HEK293 (cell line): ENCODE measurements at regions not wholly inside any gene's neighbourhood (a gene's known extent, or its start where the extent isn't known, plus 50 kb on each side); places are given as distances from the start of the nearest gene placed in this dataset.

Experiments
- CTCF ChIA-PET: fragments of 350-600 bp; formaldehyde crosslinking; extraction: SDS; loops from one replicate; lab custom pipeline; 2021; ENCODE audit warnings: antibody characterized with exemption; lab: Yijun Ruan, JAX
- POLR2A ChIA-PET: fragments of 300-600 bp; formaldehyde crosslinking; extraction: SDS; loops from one replicate; lab custom pipeline; 2020; ENCODE audit warnings: antibody characterized with exemption, inconsistent platforms; lab: Yijun Ruan, JAX
- H3K27ac ChIP-seq: fragments of 200-500 bp; sonication (Bioruptor generic); 2 replicates; pipeline ENCODE4 v1.5.1; 2014; ENCODE audit warnings: low read depth, low read length, control low read depth, inconsistent platforms; ENCODE audit errors: extremely low read depth
- H3K36me3 ChIP-seq, 2 experiments: fragments of 200-500 bp in 1 of 2; sonication (Bioruptor generic) in 1 of 2; 1 replicate in 1 of 2; 2 replicates in 1 of 2; pipeline ENCODE4 v1.5.1; 2014 to 2017; ENCODE audit warnings: inconsistent platforms in 2 of 2, low read length in 2 of 2; ENCODE audit not compliant: control insufficient read depth in 2 of 2, insufficient read depth in 1 of 2
- H3K4me1 ChIP-seq: fragments of 200-500 bp; sonication (Bioruptor generic); 2 replicates; pipeline ENCODE4 v1.5.1; 2014; ENCODE audit warnings: mild to moderate bottlenecking, low read length, inconsistent platforms; ENCODE audit not compliant: control insufficient read depth, insufficient read depth
- H3K4me3 ChIP-seq: 2 replicates; pipeline ENCODE4 v1.5.1; 2011; ENCODE audit warnings: low read depth, mild to moderate bottlenecking, control low read depth, low read length, moderate library complexity
- H3K9me3 ChIP-seq: fragments of 200-500 bp; sonication (Bioruptor generic); 2 replicates; pipeline ENCODE4 v1.5.1; 2014; ENCODE audit warnings: low read depth, low read length, inconsistent platforms; ENCODE audit not compliant: control insufficient read depth, insufficient read depth
- BCL11A ChIP-seq: fragments of 450-650 bp; formaldehyde crosslinking; IDR thresholded peaks from 2 replicates; pipeline ENCODE4 v1.5.1; 2016; ENCODE audit warnings: low read depth, missing biosample characterization, missing genetic modification characterization
- GLI4 ChIP-seq: fragments of 450-650 bp; formaldehyde crosslinking; IDR thresholded peaks from 2 replicates; pipeline ENCODE4 v1.5.1; 2016; ENCODE audit warnings: missing biosample characterization, missing genetic modification characterization
- KLF7 ChIP-seq: fragments of 450-650 bp; formaldehyde crosslinking; IDR thresholded peaks from 2 replicates; pipeline ENCODE4 v1.5.1; 2016; ENCODE audit warnings: missing biosample characterization, missing genetic modification characterization, borderline replicate concordance
- MEIS1 ChIP-seq: sonication (generic); formaldehyde crosslinking; IDR thresholded peaks from 2 replicates; pipeline ENCODE4 v1.8.1; 2022; ENCODE audit warnings: missing genetic modification reagents, mild to moderate bottlenecking, borderline replicate concordance
- MYNN ChIP-seq: fragments of 450-650 bp; formaldehyde crosslinking; IDR thresholded peaks from 2 replicates; pipeline ENCODE4 v1.5.1; 2016; ENCODE audit warnings: missing biosample characterization, missing genetic modification characterization, borderline replicate concordance
- RBAK ChIP-seq: fragments of 450-650 bp; formaldehyde crosslinking; IDR thresholded peaks from 2 replicates; pipeline ENCODE4 v1.5.1; 2016; ENCODE audit warnings: missing biosample characterization, missing genetic modification characterization
- SALL2 ChIP-seq: fragments of 450-650 bp; formaldehyde crosslinking; IDR thresholded peaks from 2 replicates; pipeline ENCODE4 v1.5.0; 2017; ENCODE audit warnings: missing biosample characterization, mild to moderate bottlenecking, missing genetic modification characterization, borderline replicate concordance
- SP7 ChIP-seq: fragments of 450-650 bp; formaldehyde crosslinking; IDR thresholded peaks from 2 replicates; pipeline ENCODE4 v1.5.1; 2016; ENCODE audit warnings: missing biosample characterization, missing genetic modification characterization
- ZFHX2 ChIP-seq: fragments of 450-650 bp; formaldehyde crosslinking; conservative IDR thresholded peaks from 2 replicates; pipeline ENCODE4 v1.5.1; 2016; ENCODE audit warnings: missing biosample characterization, missing genetic modification characterization
- ZNF169 ChIP-seq: fragments of 450-650 bp; formaldehyde crosslinking; IDR thresholded peaks from 2 replicates; pipeline ENCODE4 v1.5.1; 2016; ENCODE audit warnings: missing biosample characterization, missing genetic modification characterization
- ZNF366 ChIP-seq: fragments of 450-650 bp; formaldehyde crosslinking; conservative IDR thresholded peaks from 2 replicates; pipeline ENCODE4 v1.5.1; 2016; ENCODE audit warnings: missing biosample characterization, missing genetic modification characterization
- ZNF416 ChIP-seq: fragments of 450-650 bp; formaldehyde crosslinking; IDR thresholded peaks from 2 replicates; pipeline ENCODE4 v1.5.1; 2016; ENCODE audit warnings: missing biosample characterization, missing genetic modification characterization
- ZNF426 ChIP-seq: fragments of 450-650 bp; formaldehyde crosslinking; IDR thresholded peaks from 2 replicates; pipeline ENCODE4 v1.5.1; 2017; ENCODE audit warnings: missing biosample characterization, missing genetic modification characterization, mild to moderate bottlenecking, inconsistent platforms, moderate library complexity
- ZNF473 ChIP-seq: fragments of 450-650 bp; formaldehyde crosslinking; IDR thresholded peaks from 2 replicates; pipeline ENCODE4 v1.5.1; 2017; ENCODE audit warnings: missing biosample characterization, missing genetic modification characterization
- ZNF610 ChIP-seq: fragments of 450-650 bp; formaldehyde crosslinking; IDR thresholded peaks from 2 replicates; pipeline ENCODE4 v1.5.1; 2016; ENCODE audit warnings: missing biosample characterization, missing genetic modification characterization, borderline replicate concordance
- ZNF791 ChIP-seq: fragments of 450-650 bp; formaldehyde crosslinking; IDR thresholded peaks from 2 replicates; pipeline ENCODE4 v1.5.1; 2016; ENCODE audit warnings: missing biosample characterization, missing genetic modification characterization
- ZNF830 ChIP-seq: fragments of 450-650 bp; IDR thresholded peaks from 2 replicates; pipeline ENCODE4 v1.5.0; 2018; ENCODE audit warnings: missing biosample characterization, missing genetic modification characterization, low read depth, mild to moderate bottlenecking, moderate library complexity
- ZSCAN16 ChIP-seq: fragments of 450-650 bp; formaldehyde crosslinking; IDR thresholded peaks from 2 replicates; pipeline ENCODE4 v1.5.1; 2016; ENCODE audit warnings: missing biosample characterization, missing genetic modification characterization
- ZXDB ChIP-seq: fragments of 450-650 bp; formaldehyde crosslinking; IDR thresholded peaks from 2 replicates; pipeline ENCODE4 v1.5.1; 2016; ENCODE audit warnings: missing biosample characterization, missing genetic modification characterization
- TF ChIP-seq, protein P1 (sequence below): fragments of 450-650 bp; formaldehyde crosslinking; IDR thresholded peaks from 2 replicates; pipeline ENCODE4 v1.5.1; 2017; ENCODE audit warnings: missing biosample characterization, missing genetic modification characterization
- TF ChIP-seq, protein P2 (sequence below): fragments of 450-650 bp; formaldehyde crosslinking; IDR thresholded peaks from 2 replicates; pipeline ENCODE4 v1.5.1; 2016; ENCODE audit warnings: missing biosample characterization, missing genetic modification characterization
- TF ChIP-seq, protein P3 (sequence below): fragments of 450-650 bp; formaldehyde crosslinking; IDR thresholded peaks from 2 replicates; pipeline ENCODE4 v1.5.1; 2016; ENCODE audit warnings: missing biosample characterization, missing genetic modification characterization
- TF ChIP-seq, protein P4 (sequence below): fragments of 450-650 bp; formaldehyde crosslinking; IDR thresholded peaks from 2 replicates; pipeline ENCODE4 v1.5.1; 2016; ENCODE audit warnings: missing biosample characterization, missing genetic modification characterization

DNA sequence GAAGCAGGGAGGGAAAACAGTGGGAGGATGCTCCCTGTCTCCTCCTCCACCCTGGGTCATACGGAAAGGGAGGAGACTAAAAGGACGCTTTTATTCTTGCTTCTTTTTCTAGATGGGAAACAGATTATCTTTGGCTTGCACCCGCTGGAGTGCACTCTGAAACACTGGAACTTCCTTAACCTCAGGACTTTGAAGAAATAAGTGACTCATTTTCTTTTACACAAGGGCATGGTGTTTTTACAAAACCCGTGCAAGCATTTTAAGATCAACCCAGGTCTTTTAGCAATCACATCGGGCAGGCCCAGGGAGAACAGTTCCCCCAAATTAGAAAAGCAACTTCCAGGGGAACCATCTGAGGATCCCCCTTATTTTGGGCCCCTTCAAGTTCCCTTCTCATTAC is 80.9 kb upstream of the TSPAN11 start:
- Histone ChIP-seq H3K36me3 (no peaks in the 10 kb centered on the region), H3K4me1 (no peaks in the 10 kb centered on the region), H3K4me3 (no peak overlapping the region), H3K9me3 (no peaks in the 10 kb centered on the region), H3K27ac (no peak overlapping the region)
- ChIA-PET CTCF (interaction anchor here (3.4 to 3.5 kb wide), 3 partner anchors 140 to 394 kb away, joined by 27 to 39 read pairs (median 30); no protein-coding TSS in a partner anchor), POLR2A (no interaction called here)
- TF ChIP-seq ZFHX2 (tag by site-specific recombination), result no peak
- TF ChIP-seq ZNF473 (tag by site-specific recombination), result no peak
- TF ChIP-seq SP7 (tag by site-specific recombination), result no peak
- TF ChIP-seq, protein P1, sequence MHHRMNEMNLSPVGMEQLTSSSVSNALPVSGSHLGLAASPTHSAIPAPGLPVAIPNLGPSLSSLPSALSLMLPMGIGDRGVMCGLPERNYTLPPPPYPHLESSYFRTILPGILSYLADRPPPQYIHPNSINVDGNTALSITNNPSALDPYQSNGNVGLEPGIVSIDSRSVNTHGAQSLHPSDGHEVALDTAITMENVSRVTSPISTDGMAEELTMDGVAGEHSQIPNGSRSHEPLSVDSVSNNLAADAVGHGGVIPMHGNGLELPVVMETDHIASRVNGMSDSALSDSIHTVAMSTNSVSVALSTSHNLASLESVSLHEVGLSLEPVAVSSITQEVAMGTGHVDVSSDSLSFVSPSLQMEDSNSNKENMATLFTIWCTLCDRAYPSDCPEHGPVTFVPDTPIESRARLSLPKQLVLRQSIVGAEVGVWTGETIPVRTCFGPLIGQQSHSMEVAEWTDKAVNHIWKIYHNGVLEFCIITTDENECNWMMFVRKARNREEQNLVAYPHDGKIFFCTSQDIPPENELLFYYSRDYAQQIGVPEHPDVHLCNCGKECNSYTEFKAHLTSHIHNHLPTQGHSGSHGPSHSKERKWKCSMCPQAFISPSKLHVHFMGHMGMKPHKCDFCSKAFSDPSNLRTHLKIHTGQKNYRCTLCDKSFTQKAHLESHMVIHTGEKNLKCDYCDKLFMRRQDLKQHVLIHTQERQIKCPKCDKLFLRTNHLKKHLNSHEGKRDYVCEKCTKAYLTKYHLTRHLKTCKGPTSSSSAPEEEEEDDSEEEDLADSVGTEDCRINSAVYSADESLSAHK (tag by site-specific recombination), result no peak
- TF ChIP-seq SALL2, result no peak

DNA sequence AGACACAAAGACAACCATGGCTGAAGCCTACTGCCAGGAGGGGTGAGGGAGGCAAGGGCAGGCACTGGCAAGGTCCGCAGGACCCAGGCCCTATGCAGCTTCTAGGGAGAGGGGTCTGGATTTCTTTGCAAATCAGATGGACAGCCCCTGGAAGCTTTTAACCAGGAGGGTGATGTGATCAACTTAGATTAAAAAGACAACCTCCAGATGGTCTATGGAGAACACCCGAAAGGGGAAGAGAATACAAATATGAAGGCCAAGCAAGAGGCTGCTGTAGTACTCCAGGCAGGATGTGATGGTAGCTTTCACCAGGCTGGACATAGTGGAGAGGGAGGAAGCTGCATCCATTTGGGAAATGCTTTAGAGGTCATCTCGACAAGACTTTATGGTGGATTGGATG is 83.3 kb upstream of the TSPAN11 start:
- no peaks in the 10 kb centered on the region for H3K4me1 ChIP-seq
- H3K27ac ChIP-seq, result no peak overlapping the region
- no peak for TF ChIP-seq RBAK
- no peak for TF ChIP-seq GLI4 (tag by site-specific recombination)
- no peak for TF ChIP-seq ZNF416 (tag by site-specific recombination)
- no peak for TF ChIP-seq ZNF366
- TF ChIP-seq ZNF169 (tag by site-specific recombination), result no peak
- no peak for TF ChIP-seq MEIS1 (CRISPR knock-in tag)
- no peak for TF ChIP-seq ZSCAN16 (tag by site-specific recombination)
- TF ChIP-seq, protein P2, sequence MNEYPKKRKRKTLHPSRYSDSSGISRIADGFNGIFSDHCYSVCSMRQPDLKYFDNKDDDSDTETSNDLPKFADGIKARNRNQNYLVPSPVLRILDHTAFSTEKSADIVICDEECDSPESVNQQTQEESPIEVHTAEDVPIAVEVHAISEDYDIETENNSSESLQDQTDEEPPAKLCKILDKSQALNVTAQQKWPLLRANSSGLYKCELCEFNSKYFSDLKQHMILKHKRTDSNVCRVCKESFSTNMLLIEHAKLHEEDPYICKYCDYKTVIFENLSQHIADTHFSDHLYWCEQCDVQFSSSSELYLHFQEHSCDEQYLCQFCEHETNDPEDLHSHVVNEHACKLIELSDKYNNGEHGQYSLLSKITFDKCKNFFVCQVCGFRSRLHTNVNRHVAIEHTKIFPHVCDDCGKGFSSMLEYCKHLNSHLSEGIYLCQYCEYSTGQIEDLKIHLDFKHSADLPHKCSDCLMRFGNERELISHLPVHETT (tag by site-specific recombination), result no peak
- TF ChIP-seq MYNN (tag by site-specific recombination), result no peak
- no peak for TF ChIP-seq BCL11A (tag by site-specific recombination)
- TF ChIP-seq, protein P3, sequence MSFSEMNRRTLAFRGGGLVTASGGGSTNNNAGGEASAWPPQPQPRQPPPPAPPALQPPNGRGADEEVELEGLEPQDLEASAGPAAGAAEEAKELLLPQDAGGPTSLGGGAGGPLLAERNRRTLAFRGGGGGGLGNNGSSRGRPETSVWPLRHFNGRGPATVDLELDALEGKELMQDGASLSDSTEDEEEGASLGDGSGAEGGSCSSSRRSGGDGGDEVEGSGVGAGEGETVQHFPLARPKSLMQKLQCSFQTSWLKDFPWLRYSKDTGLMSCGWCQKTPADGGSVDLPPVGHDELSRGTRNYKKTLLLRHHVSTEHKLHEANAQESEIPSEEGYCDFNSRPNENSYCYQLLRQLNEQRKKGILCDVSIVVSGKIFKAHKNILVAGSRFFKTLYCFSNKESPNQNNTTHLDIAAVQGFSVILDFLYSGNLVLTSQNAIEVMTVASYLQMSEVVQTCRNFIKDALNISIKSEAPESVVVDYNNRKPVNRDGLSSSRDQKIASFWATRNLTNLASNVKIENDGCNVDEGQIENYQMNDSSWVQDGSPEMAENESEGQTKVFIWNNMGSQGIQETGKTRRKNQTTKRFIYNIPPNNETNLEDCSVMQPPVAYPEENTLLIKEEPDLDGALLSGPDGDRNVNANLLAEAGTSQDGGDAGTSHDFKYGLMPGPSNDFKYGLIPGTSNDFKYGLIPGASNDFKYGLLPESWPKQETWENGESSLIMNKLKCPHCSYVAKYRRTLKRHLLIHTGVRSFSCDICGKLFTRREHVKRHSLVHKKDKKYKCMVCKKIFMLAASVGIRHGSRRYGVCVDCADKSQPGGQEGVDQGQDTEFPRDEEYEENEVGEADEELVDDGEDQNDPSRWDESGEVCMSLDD (tag by site-specific recombination), result no peak
- TF ChIP-seq, protein P4, sequence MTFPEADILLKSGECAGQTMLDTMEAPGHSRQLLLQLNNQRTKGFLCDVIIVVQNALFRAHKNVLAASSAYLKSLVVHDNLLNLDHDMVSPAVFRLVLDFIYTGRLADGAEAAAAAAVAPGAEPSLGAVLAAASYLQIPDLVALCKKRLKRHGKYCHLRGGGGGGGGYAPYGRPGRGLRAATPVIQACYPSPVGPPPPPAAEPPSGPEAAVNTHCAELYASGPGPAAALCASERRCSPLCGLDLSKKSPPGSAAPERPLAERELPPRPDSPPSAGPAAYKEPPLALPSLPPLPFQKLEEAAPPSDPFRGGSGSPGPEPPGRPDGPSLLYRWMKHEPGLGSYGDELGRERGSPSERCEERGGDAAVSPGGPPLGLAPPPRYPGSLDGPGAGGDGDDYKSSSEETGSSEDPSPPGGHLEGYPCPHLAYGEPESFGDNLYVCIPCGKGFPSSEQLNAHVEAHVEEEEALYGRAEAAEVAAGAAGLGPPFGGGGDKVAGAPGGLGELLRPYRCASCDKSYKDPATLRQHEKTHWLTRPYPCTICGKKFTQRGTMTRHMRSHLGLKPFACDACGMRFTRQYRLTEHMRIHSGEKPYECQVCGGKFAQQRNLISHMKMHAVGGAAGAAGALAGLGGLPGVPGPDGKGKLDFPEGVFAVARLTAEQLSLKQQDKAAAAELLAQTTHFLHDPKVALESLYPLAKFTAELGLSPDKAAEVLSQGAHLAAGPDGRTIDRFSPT (tag by site-specific recombination), result no peak
- no peak for TF ChIP-seq KLF7
- TF ChIP-seq ZNF610 (tag by site-specific recombination), result no peak
- no peak for TF ChIP-seq ZNF791 (tag by site-specific recombination)
- no peak for TF ChIP-seq ZXDB (tag by site-specific recombination)
- no peak for TF ChIP-seq ZNF426
- TF ChIP-seq ZNF830 (tag by site-specific recombination), result no peak
- H3K9me3 ChIP-seq, result no peaks in the 10 kb centered on the region
- H3K4me3 ChIP-seq, result no peak overlapping the region
- ChIA-PET POLR2A (no interaction called here), CTCF (interaction anchor here (1.0 to 1.3 kb wide), 5 partner anchors 17 to 1324 kb away, joined by 4 to 5 read pairs (median 4); no protein-coding TSS in a partner anchor)
- no peaks in the 10 kb centered on the region for H3K36me3 ChIP-seq
